NCI-H345 (cell line): ENCODE measurements at regions not wholly inside any gene's neighbourhood (a gene's known extent, or its start where the extent isn't known, plus 50 kb on each side); places are given as distances from the start of the nearest gene placed in this dataset.

Experiments
- DNase-seq: peaks from one replicate; lab custom pipeline; 2025; lab: John Stamatoyannopoulos, UW

DNA sequence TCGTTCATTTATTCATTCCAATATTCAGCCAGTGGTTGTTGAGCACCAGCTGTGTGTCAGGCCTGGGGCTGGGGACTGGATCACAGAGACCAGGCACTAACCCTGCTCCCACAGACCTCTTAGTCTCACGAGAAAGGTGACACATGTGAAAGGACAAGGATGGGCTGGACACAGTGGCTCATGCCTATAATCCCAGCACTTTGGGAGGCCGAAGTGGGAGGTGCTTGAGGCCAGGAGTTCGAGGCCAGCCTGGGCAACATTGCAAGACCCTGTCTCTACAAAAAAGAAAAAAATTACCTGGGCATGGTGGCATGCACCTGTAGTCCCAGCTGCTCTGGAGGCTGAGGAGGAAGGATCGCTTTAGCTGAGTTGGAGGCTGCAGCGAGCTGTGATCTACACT, 105.9 kb upstream of the SDK1 start:
- DNase-seq = no peak

DNA sequence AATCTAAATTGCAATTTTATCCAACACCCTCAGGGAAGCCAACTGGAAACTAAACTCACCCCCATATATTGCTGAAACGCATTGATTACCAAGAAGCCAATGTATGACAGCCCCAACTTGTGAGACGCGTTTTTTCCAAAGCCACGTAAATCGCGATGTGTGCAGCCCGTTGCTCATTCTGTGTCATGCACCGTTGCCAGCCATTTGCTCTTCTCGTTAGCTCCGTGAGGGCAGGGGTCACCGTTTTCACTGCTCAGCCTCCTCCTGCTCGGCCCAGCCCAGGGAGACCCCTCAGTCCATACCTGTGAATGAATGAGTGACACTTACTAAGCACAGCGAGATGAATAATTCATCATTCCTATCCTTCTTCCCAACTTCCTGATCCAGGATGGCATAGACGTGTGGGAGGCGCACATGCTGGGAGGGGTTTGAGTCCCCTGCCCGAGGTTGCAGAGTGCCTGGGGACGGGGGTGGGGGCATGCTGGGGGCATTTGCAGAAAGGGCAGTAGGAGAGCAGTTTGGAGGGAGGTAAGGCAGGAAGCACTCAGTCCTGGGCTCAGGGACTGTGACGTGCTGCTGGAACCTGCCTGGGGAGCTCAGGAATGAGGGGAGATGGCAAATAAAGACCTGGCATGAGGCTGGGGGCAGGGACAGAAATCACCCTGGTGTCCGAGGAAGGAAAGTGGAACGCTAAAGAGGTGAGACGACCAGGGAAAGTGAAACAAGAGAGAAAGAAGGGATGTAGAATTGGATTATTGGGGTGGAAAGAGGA, 104.2 kb upstream of the SDK1 start:
- DNase-seq = no peak

- no peak for DNase-seq
These were observed 103.4 kb upstream of the SDK1 start for GRCh38 chr7:3197567-3198213.

DNA sequence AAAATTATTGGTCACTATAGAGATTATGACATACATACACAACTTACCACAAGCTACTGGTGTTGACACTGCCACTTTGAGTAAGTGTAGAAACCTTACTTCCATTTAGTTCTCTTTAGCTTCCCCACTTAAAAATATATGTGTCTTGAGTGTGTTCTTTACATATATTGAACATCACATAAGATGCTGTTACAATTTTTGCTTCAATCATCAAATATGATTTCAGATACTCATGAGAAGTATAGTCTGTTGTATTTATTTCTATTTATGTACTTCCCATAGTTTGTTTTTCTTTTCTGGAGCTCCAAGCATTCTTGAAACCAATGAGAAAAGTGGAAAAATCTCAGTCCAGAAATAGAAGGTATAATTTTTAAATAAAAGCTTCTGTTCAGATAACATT, 102.7 kb upstream of the SDK1 start:
- no peak for DNase-seq

- no peak for DNase-seq
These were observed 100.5 kb upstream of the SDK1 start for GRCh38 chr7:3200504-3200903.

DNA sequence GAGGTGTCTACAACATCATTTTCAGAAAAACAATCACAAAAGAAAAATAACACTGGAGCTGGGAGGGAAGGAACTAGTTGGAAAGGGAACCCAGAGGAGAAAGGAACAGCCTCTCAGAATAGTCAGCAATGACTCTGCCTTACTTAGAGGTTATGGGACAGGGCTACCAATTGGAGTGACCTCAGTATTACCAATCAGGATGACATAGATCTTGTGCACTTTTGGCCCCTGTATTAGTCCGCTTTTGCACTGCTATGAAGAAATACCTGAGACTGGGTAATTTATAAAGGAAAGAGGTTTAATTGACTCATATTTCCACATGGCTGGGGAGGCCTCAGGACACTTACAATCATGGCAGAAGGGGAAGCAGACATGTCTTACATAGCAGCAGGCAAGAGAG, 99.7 kb upstream of the SDK1 start:
- DNase-seq = no peak

GRCh38 chr7:3201937-3202710, 98.9 kb upstream of the SDK1 start:
- DNase-seq = no peak

DNA sequence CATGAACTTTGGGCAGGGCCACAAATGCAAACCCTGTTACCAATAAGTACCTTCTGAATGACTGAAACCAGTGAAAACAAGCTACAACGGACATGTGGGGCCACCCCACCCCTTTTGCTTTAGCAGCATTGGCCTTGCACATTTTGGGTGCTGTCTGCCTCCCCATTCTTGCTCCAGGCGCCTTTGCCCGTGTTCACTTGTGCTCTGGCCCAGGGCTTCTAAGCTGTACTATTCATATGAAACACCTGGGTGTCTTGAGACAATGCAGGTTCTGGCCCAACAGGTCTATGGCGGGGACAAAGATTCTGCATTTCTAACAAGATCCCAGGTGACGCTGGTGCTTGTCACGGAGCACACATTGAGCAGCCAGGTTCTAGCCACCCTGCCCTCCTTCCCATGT, 96.5 kb upstream of the SDK1 start:
- DNase-seq = no peak

GRCh38 chr7:3206101-3206500, 95.0 kb upstream of the SDK1 start:
- no peak for DNase-seq

DNA sequence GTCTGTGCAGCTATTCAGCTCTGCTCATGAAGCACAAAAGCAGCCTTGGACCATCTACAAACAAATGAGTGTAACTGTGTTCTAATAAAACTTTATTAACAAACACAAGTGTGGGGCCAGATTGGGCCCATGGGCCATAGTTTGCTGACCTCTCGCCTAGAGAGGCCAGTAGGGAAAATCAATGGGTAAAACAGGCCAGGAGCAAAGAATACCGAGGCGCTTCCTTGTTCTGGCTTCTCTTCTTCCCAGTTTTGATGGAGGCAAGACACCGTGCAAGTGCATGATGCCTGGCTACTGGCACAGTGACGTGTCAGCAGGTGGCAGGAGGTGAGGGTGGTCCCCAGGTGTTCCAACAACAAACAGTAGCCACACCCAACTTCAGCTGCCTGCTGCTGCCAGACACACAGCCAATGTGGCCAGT, 94.3 kb upstream of the SDK1 start:
- DNase-seq = no peak

DNA sequence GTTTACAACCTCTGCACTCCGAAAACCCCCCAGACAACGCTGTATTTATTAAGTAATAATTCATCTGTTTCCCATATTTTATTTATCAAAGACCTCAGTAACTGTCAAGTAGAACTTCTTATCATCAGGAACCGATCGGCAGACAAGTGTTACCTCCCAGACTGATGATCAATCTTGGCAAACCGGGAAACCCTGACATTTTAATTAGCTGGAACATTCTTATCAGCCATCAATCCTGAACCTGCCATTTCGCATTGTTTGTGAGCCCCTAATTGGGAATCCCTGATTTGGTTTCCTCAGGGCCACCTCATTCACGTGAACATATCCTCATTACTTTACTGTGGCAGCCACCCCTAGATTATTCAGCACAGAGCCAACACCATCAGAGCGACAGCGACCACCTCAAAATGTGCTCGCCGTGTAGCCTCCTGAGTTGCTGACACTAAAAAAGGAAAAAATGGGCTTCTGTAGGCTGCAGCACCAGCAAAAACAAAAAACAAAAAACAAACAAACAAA, 93.6 kb upstream of the SDK1 start:
- no peak for DNase-seq

- DNase-seq = no peak
These were observed 90.5 kb upstream of the SDK1 start for GRCh38 chr7:3210531-3210930.

DNA sequence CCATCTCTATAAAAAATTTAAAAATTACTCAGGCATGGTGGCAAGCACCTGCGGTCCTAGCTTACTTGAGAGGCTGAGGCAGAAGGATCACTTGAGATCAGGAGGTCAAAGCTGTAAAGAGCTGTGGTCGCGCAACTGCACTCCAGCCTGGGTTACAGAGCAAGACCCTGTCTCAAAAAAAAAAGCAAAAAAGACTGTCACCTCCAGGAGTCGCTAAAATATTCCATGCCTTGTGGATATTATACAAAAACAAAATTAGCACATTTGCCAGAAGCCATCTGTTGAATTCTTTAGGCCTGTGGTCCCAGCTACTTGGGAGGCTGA, 87.0 kb upstream of the SDK1 start:
- no peak for DNase-seq

DNA sequence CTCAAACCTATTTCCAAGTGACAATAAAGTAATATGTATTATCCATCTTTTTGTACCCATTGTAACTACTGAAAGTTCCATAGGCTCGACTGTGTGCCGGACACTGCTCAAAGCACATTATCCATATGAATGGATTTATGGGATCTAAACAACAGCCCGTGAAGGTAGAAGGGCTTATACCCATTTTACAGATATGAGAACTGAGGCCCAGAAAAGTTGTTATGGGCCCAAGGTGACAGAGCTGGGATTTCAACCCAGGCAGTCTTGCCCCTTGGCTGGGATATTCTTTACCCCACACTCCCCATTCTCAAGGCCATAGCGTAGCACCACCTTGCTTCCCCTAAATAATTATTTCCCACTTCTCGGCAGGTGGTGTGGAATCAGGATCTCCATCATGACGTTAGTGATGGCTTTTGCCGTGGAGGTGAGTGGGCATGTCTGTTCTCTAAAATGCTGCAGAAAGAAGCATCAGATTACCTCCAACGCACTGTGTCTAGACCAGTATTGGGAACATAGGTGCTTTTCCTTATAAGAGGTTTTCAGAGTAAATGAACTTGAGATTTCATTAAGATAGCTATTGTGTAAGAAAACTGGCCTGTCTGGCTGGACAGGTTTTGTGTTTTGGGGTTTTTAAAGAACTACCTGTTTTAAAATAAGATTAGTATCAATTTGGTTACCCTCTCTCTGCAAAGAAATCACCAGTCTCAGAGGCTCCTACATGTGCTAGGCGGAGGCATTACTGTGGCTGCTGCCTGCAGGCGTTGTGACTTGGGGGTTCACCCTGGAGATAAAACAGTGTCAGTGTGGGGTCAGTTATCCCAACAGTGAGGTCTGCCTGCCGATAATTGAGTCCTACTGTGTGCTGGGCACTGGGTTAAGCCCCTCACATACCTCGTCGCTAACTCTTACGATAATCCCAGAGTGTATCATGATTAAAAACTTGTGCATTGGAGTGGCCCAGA, 85.1 kb upstream of the SDK1 start:
- DNase-seq = no peak

DNA sequence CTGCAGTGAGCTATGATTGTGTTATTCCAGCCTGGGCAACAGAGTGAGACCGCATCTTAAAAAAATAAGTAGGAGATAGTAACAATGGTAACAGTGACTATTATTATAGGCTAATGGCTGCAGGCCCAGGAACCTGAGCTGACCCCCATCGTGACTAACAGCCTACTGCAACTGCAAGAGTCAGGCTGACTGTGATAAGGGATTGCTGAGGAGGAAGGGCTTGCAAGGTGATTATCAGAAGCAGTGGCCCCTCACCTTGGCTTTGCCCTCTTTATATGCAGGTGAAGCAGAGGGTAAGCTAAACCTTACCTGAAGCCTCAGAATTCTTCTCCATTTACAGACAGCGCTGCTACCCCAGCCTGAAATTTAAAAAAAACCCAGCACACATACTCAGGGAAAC, 83.9 kb upstream of the SDK1 start:
- DNase-seq = no peak

GRCh38 chr7:3218411-3219225, 82.4 kb upstream of the SDK1 start:
- no peak for DNase-seq

GRCh38 chr7:3229904-3230470, 71.1 kb upstream of the SDK1 start:
- no peak for DNase-seq

DNA sequence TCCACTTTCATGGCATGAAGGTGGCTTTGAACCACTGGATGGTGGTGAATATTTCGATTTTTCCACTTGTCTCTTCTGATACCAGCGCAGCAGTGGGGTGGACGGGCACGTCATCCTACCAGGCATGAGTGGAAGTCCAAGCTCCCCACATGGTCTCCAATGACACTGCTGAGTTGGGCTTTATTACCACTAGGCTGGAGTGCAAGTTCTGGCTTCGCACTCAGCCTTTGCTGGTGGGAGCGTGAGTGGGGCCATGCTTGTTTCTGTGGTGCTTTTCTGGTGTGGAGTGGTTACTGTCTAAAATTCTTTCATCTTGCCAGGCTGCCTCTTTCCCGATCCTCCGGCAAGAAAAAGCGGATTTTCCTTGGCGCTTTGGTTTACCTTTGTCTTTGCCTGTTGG, 70.1 kb upstream of the SDK1 start:
- no peak for DNase-seq

GRCh38 chr7:3232228-3232627, 68.8 kb upstream of the SDK1 start:
- DNase-seq = no peak

DNA sequence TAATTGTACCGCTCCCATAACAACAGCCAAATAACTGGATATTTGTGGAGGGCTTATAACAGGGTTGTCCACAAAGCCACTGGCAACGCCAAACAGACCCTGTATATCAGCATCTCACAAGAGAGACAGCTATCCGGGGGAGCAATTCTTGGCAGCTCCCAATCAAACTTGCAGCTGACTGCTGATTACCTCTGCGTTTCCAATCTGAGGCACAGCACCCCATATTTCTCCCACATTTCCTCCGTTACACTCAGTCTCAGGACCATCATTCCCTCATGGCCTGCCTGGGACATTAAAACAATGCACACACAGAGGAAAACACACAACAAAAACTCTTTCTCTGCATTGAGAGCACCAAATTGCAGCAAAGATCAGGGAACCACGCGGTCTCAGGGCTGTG, 67.8 kb upstream of the SDK1 start:
- no peak for DNase-seq

- no peak for DNase-seq
These were observed 67.0 kb upstream of the SDK1 start for GRCh38 chr7:3234051-3234450.
